WI38 (cell line): ENCODE measurements at regions not wholly inside any gene's neighbourhood (a gene's known extent, or its start where the extent isn't known, plus 50 kb on each side); places are given as distances from the start of the nearest gene placed in this dataset.

Source experiments
- H3K4me3 ChIP-seq: 2 replicates; pipeline ENCODE4 v1.5.1; 2011; ENCODE audit warnings: low read depth, mild to moderate bottlenecking, control low read depth, low read length
- TF ChIP-seq, protein P1 (sequence below): IDR thresholded peaks from 2 replicates; pipeline ENCODE4 v1.5.1; 2012; ENCODE audit warnings: low read depth, mild to moderate bottlenecking, control low read depth, low read length

DNA sequence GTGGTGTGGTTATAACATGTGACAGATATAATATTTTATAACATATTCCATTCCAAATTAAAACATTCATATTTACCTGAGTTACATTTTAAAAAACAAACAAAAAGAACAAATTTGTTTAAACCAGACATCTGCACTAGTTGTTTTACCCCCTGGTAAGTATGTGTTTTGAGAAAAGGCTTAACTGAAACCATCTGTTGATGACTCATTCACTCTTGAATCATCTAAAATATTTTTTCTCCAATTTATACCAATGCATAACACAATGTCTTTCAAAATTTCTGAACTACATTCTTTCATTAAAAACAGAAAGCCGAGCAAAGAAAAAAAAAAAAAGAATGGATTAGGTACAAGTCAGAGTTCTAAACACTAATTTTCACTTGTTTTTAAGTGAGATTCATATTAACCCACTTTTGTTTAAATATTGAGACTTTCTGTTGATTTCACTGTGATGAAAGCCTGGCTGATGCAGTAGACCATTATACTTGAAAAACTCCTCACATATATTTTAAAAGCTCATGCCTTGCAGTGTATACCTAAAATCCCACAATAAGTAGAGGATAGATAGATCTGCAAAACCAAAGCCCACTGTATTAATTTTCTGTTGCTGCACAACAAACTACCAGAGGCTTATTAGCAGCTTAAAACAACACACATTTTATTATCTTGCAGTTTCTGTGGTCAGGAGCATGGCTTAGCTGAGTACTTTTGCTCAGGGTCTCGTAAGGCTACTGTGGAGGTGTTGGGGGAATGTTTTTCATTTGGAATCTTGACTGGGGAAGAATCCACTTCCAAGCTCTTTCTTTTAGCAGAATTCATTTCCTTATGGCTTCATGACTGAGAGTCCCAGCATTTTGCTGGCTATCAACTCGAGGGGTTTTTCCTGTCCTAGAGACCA is 221.5 kb downstream of the PCDH18 start:
- TF ChIP-seq, protein P1, sequence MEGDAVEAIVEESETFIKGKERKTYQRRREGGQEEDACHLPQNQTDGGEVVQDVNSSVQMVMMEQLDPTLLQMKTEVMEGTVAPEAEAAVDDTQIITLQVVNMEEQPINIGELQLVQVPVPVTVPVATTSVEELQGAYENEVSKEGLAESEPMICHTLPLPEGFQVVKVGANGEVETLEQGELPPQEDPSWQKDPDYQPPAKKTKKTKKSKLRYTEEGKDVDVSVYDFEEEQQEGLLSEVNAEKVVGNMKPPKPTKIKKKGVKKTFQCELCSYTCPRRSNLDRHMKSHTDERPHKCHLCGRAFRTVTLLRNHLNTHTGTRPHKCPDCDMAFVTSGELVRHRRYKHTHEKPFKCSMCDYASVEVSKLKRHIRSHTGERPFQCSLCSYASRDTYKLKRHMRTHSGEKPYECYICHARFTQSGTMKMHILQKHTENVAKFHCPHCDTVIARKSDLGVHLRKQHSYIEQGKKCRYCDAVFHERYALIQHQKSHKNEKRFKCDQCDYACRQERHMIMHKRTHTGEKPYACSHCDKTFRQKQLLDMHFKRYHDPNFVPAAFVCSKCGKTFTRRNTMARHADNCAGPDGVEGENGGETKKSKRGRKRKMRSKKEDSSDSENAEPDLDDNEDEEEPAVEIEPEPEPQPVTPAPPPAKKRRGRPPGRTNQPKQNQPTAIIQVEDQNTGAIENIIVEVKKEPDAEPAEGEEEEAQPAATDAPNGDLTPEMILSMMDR = no peak
- H3K4me3 ChIP-seq = no peak overlapping the region

GRCh38 chr4:137310166-137310565 is 222.1 kb downstream of the PCDH18 start:
- H3K4me3 ChIP-seq = no peak overlapping the region
- TF ChIP-seq, protein P1 = no peak

- H3K4me3 ChIP-seq = no peak overlapping the region
- TF ChIP-seq, protein P1 = no peak
Measured at GRCh38 chr4:137309424-137309823, 222.9 kb downstream of the PCDH18 start.

GRCh38 chr4:137307806-137308205 is 224.5 kb downstream of the PCDH18 start:
- no peak overlapping the region for H3K4me3 ChIP-seq
- TF ChIP-seq, protein P1 = no peak

GRCh38 chr4:137300776-137301175 is 231.5 kb downstream of the PCDH18 start:
- H3K4me3 ChIP-seq = no peak overlapping the region
- TF ChIP-seq, protein P1 = no peak

GRCh38 chr4:137299281-137299680 is 233.0 kb downstream of the PCDH18 start:
- TF ChIP-seq, protein P1 = no peak
- H3K4me3 ChIP-seq = no peak overlapping the region

- TF ChIP-seq, protein P1 = no peak
- H3K4me3 ChIP-seq = no peak overlapping the region
Measured at GRCh38 chr4:137293281-137293680, 239.0 kb downstream of the PCDH18 start.
